GM04503 (cell line): ENCODE measurements at regions not wholly inside any gene's neighbourhood (a gene's known extent, or its start where the extent isn't known, plus 50 kb on each side); places are given as distances from the start of the nearest gene placed in this dataset.

Experiments
- DNase-seq: peaks from one replicate; pipeline ENCODE4 v3.0.0-alpha.2; 2012; ENCODE audit warnings: low read depth

GRCh38 chr11:27193434-27194225, 153.0 kb downstream of the BBOX1 start:
- no peak for DNase-seq

GRCh38 chr11:27192184-27192583, 151.6 kb downstream of the BBOX1 start:
- DNase-seq, result no peak

- no peak for DNase-seq
These were observed 151.0 kb downstream of the BBOX1 start for GRCh38 chr11:27191639-27192038.

- no peak for DNase-seq
These were observed 148.1 kb downstream of the BBOX1 start for GRCh38 chr11:27188696-27189095.

GRCh38 chr11:27187848-27188621, 147.4 kb downstream of the BBOX1 start:
- no peak for DNase-seq

- DNase-seq, result no peak
These were observed 146.6 kb downstream of the BBOX1 start for GRCh38 chr11:27187075-27187847.

GRCh38 chr11:27186580-27186979, 146.0 kb downstream of the BBOX1 start:
- no peak for DNase-seq

- DNase-seq, result no peak
These were observed 144.1 kb downstream of the BBOX1 start for GRCh38 chr11:27184458-27185312.

- DNase-seq, result no peak
These were observed 143.2 kb downstream of the BBOX1 start for GRCh38 chr11:27183672-27184457.

- no peak for DNase-seq
These were observed 138.7 kb downstream of the BBOX1 start for GRCh38 chr11:27179334-27179733.

GRCh38 chr11:27178859-27179258, 138.2 kb downstream of the BBOX1 start:
- no peak for DNase-seq
